Uterus (tissue), 2 donors: ENCODE measurements at regions not wholly inside any gene's neighbourhood (a gene's known extent, or its start where the extent isn't known, plus 50 kb on each side); places are given as distances from the start of the nearest gene placed in this dataset.
"Not testable (repeated sequence)": the region's sequence is repeated elsewhere in the genome, so short reads cannot be mapped to it uniquely, and the experiment has no call there.

Source experiments
- POLR2A ChIP-seq, 2 donors: fragments of 450-650 bp; IDR thresholded peaks; one replicate each; pipeline ENCODE4 v1.6.1; 2016; ENCODE audit warnings: antibody characterized with exemption in 2 of 2, mild to moderate bottlenecking in 1 of 2, moderate library complexity in 1 of 2
- TF ChIP-seq, protein P1 (sequence below), 4 experiments: fragments of 200-600 bp in 2 of 4; fragments of 450-650 bp in 2 of 4; sonication (generic) in 2 of 4; IDR thresholded peaks; one replicate each; pipeline ENCODE4 v1.5.1; 2016 to 2019; ENCODE audit warnings: antibody characterized with exemption in 4 of 4, mild to moderate bottlenecking in 2 of 4, moderate library complexity in 1 of 4

DNA sequence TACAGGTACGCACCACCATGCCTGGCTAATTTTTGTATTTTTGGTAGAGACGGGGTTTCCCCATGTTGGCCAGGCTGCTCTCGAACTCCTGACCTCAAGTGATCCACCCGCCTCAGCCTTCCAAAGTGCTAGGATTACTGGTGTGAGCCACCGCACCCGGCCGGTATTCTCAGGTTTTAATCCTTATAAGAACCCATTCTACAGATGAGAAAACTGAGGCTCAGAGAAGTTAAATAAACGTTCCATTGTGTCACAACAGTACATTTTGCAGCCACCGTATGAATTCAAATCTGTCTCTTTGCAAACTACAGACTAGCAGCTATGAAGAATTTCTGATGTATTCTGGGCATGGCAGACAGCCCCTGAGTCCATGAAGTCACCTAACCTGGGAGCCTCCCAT, 60.9 kb upstream of the LAPTM4A start:
- TF ChIP-seq, protein P1, sequence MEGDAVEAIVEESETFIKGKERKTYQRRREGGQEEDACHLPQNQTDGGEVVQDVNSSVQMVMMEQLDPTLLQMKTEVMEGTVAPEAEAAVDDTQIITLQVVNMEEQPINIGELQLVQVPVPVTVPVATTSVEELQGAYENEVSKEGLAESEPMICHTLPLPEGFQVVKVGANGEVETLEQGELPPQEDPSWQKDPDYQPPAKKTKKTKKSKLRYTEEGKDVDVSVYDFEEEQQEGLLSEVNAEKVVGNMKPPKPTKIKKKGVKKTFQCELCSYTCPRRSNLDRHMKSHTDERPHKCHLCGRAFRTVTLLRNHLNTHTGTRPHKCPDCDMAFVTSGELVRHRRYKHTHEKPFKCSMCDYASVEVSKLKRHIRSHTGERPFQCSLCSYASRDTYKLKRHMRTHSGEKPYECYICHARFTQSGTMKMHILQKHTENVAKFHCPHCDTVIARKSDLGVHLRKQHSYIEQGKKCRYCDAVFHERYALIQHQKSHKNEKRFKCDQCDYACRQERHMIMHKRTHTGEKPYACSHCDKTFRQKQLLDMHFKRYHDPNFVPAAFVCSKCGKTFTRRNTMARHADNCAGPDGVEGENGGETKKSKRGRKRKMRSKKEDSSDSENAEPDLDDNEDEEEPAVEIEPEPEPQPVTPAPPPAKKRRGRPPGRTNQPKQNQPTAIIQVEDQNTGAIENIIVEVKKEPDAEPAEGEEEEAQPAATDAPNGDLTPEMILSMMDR (IDR thresholded peaks at IDR 0.05): not testable (repeated sequence)
- TF ChIP-seq POLR2A (IDR thresholded peaks at IDR 0.05): not testable (repeated sequence)
